Spleen (tissue), 11 donors: ENCODE measurements at regions not wholly inside any gene's neighbourhood (a gene's known extent, or its start where the extent isn't known, plus 50 kb on each side); places are given as distances from the start of the nearest gene placed in this dataset.

ENCODE experiments used
- DNase-seq: peaks from one replicate; pipeline ENCODE4 v3.0.0-alpha.2; 2020
- H3K27ac ChIP-seq, 8 donors: fragments of 200-600 bp; sonication (generic) in 7 of 8; 1 replicate in 4 of 8; 2 replicates in 4 of 8; pipeline versions ENCODE4 v1.5.0 to v1.8.0; 2016 to 2021; ENCODE audit warnings: inconsistent platforms in 4 of 8, mild to moderate bottlenecking in 4 of 8, moderate library complexity in 1 of 8
- H3K27me3 ChIP-seq, 7 donors: fragments of 200-600 bp; sonication (generic) in 6 of 7; replicated peaks in 1 of 7; 1 replicate in 4 of 7; 2 replicates in 3 of 7; pipeline versions ENCODE4 v1.5.0 to v1.8.0; 2016 to 2021; ENCODE audit warnings: inconsistent platforms in 3 of 7, mild to moderate bottlenecking in 1 of 7
- H3K36me3 ChIP-seq, 6 donors: fragments of 200-600 bp; sonication (generic) in 5 of 6; 1 replicate in 4 of 6; 2 replicates in 2 of 6; pipeline versions ENCODE4 v1.5.0 to v1.8.0; 2016 to 2021; ENCODE audit warnings: inconsistent platforms in 2 of 6
- H3K4me1 ChIP-seq, 6 donors: fragments of 200-600 bp; sonication (generic) in 5 of 6; 1 replicate in 3 of 6; 2 replicates in 3 of 6; pipeline versions ENCODE4 v1.5.0 to v1.8.0; 2016 to 2021; ENCODE audit warnings: inconsistent platforms in 3 of 6
- H3K4me3 ChIP-seq, 8 donors: fragments of 200-600 bp; sonication (generic) in 7 of 8; 1 replicate in 4 of 8; 2 replicates in 4 of 8; pipeline versions ENCODE4 v1.5.0 to v1.8.0; 2016 to 2021; ENCODE audit warnings: inconsistent platforms in 4 of 8, mild to moderate bottlenecking in 4 of 8, moderate library complexity in 2 of 8
- H3K9me3 ChIP-seq, 8 donors: fragments of 200-600 bp; sonication (generic) in 7 of 8; 1 replicate in 4 of 8; 2 replicates in 4 of 8; pipeline versions ENCODE4 v1.5.0 to v1.8.0; 2016 to 2021; ENCODE audit warnings: inconsistent platforms in 4 of 8
- CTCF ChIP-seq, 11 experiments: fragments of 200-600 bp in 7 of 11; fragments of 450-650 bp in 4 of 11; sonication (generic) in 4 of 11; IDR thresholded peaks in 8 of 11; conservative IDR thresholded peaks in 3 of 11; 1 replicate in 7 of 11; 2 replicates in 4 of 11; pipeline versions ENCODE4 v1.4.0 to v1.8.0; 2016 to 2021; ENCODE audit warnings: antibody characterized with exemption in 11 of 11, inconsistent platforms in 4 of 11, mild to moderate bottlenecking in 1 of 11
- POLR2A ChIP-seq, 3 donors: fragments of 450-650 bp; IDR thresholded peaks; one replicate each; pipeline ENCODE4 v1.5.1; 2017; ENCODE audit warnings: antibody characterized with exemption in 3 of 3, mild to moderate bottlenecking in 1 of 3
- POLR2AphosphoS5 ChIP-seq, 3 donors: sonication (generic); formaldehyde crosslinking; IDR thresholded peaks; one replicate each; pipeline ENCODE4 v1.5.1; 2017; ENCODE audit warnings: antibody characterized with exemption in 3 of 3
- WGBS, 5 donors: extraction: QIAGEN DNeasy Blood & Tissue Kit in 3 of 5; methylation state at CpG; one replicate each; pipeline versions ENCODE4 v1.1.5 to v1.1.7; 2013 to 2018; 5-methylcytosine and 5-hydroxymethylcytosine counted together
- intact Hi-C: fragments of 100-400 bp; cut with DNase I; formaldehyde crosslinking; loops from one replicate; pipeline ENCODE4 v1.15.0; 2023; ENCODE audit warnings: low total_unique reads
- donor health status: healthy with polysubstance abuse.
- donor health status: DM: no; HTN: no; CAD: no; lungs with moderate emphysema.
- donor health status: DM: no; HTN: no; CAD: no.
- donor health status: Bipolar disorder and iron deficiency.
- donor health status: healthy.
- donor health status: DM: no; HTN: no; CAD: no.
- donor health status: DM: yes; HTN: yes; CAD: no.

GRCh38 chr20:16208443-16208842, 364.8 kb downstream of the KIF16B start:
- no peaks in the 10 kb centered on the region for H3K36me3 ChIP-seq
- no peak for TF ChIP-seq POLR2A (IDR thresholded peaks at IDR 0.05)
- TF ChIP-seq CTCF (IDR thresholded peaks at IDR 0.05 in 8 of 11, conservative IDR thresholded peaks at IDR 0.05 in 3 of 11), result no peak
- no peak for TF ChIP-seq POLR2AphosphoS5 (IDR thresholded peaks at IDR 0.05)
- no peaks in the 10 kb centered on the region for H3K4me1 ChIP-seq
- DNase-seq, result no peak
- no peak overlapping the region for H3K4me3 ChIP-seq
- intact Hi-C loops, result no loop called here
- no peaks in the 10 kb centered on the region for H3K27me3 ChIP-seq
- H3K27ac ChIP-seq, result no peak overlapping the region
- WGBS, 5 donors, result 89 to 99% (median 91%) methylated on average over 4 of the region's 4 CpGs
- no peaks in the 10 kb centered on the region for H3K9me3 ChIP-seq

GRCh38 chr20:16206817-16207216, 366.4 kb downstream of the KIF16B start:
- no peaks in the 10 kb centered on the region for H3K4me1 ChIP-seq
- no peaks in the 10 kb centered on the region for H3K36me3 ChIP-seq
- TF ChIP-seq CTCF (IDR thresholded peaks at IDR 0.05 in 8 of 11, conservative IDR thresholded peaks at IDR 0.05 in 3 of 11) (no peak), POLR2A (IDR thresholded peaks at IDR 0.05) (no peak), POLR2AphosphoS5 (IDR thresholded peaks at IDR 0.05) (no peak)
- 70 to 85% (median 72%) methylated on average over 3 of the region's 3 CpGs for WGBS, 5 donors
- H3K9me3 ChIP-seq, result no peaks in the 10 kb centered on the region
- no peak for DNase-seq
- no peak overlapping the region for H3K4me3 ChIP-seq
- intact Hi-C loops, result no loop called here
- H3K27me3 ChIP-seq, result no peaks in the 10 kb centered on the region
- H3K27ac ChIP-seq, result no peak overlapping the region

- WGBS, 5 donors, result 72 to 95% (median 84%) methylated on average over 2 of the region's 2 CpGs
- Histone ChIP-seq H3K27me3 (no peaks in the 10 kb centered on the region), H3K36me3 (no peaks in the 10 kb centered on the region), H3K4me1 (no peaks in the 10 kb centered on the region), H3K9me3 (no peaks in the 10 kb centered on the region), H3K27ac (no peak overlapping the region), H3K4me3 (no peak overlapping the region)
- TF ChIP-seq POLR2A (IDR thresholded peaks at IDR 0.05), result no peak
- TF ChIP-seq CTCF (IDR thresholded peaks at IDR 0.05 in 8 of 11, conservative IDR thresholded peaks at IDR 0.05 in 3 of 11), result no peak
- no peak for TF ChIP-seq POLR2AphosphoS5 (IDR thresholded peaks at IDR 0.05)
- intact Hi-C loops, result no loop called here
- DNase-seq, result no peak
Observed at GRCh38 chr20:16205507-16205906, 367.7 kb downstream of the KIF16B start.

GRCh38 chr20:16203096-16203495, 370.2 kb downstream of the KIF16B start:
- H3K27ac ChIP-seq, result no peak overlapping the region
- no peaks in the 10 kb centered on the region for H3K27me3 ChIP-seq
- no peaks in the 10 kb centered on the region for H3K36me3 ChIP-seq
- DNase-seq, result no peak
- H3K4me3 ChIP-seq, result no peak overlapping the region
- no peaks in the 10 kb centered on the region for H3K4me1 ChIP-seq
- peaks cover 0 to 13% (median 6%) of the 10 kb centered on the region in 8 donors for H3K9me3 ChIP-seq
- intact Hi-C loops, result no loop called here
- no peak for TF ChIP-seq POLR2AphosphoS5 (IDR thresholded peaks at IDR 0.05)
- TF ChIP-seq POLR2A (IDR thresholded peaks at IDR 0.05), result no peak

- no peaks in the 10 kb centered on the region for H3K4me1 ChIP-seq
- H3K9me3 ChIP-seq, result peaks cover 0 to 16% (median 6%) of the 10 kb centered on the region in 8 donors
- H3K27ac ChIP-seq, result no peak overlapping the region
- DNase-seq, result no peak
- H3K36me3 ChIP-seq, result no peaks in the 10 kb centered on the region
- TF ChIP-seq POLR2A (IDR thresholded peaks at IDR 0.05) (no peak), POLR2AphosphoS5 (IDR thresholded peaks at IDR 0.05) (no peak), CTCF (IDR thresholded peaks at IDR 0.05 in 8 of 11, conservative IDR thresholded peaks at IDR 0.05 in 3 of 11) (no peak)
- H3K4me3 ChIP-seq, result no peak overlapping the region
- intact Hi-C loops, result no loop called here
- 90 to 96% (median 94%) methylated on average over 4 of the region's 4 CpGs for WGBS, 5 donors
- H3K27me3 ChIP-seq, result no peaks in the 10 kb centered on the region
Observed at GRCh38 chr20:16201191-16201590, 372.1 kb downstream of the KIF16B start.
